Fibroblast of skin of scalp (primary cell): ENCODE measurements at regions not wholly inside any gene's neighbourhood (a gene's known extent, or its start where the extent isn't known, plus 50 kb on each side); places are given as distances from the start of the nearest gene placed in this dataset.
"Not testable (repeated sequence)": the region's sequence is repeated elsewhere in the genome, so short reads cannot be mapped to it uniquely, and the experiment has no call there.

ENCODE experiments used
- DNase-seq: peaks from one replicate; pipeline ENCODE4 v3.0.0-alpha.2; 2013

GRCh38 chr7:79709574-79710409 lies 256.3 kb upstream of the MAGI2 start:
- DNase-seq, result no peak

GRCh38 chr7:79702116-79702515 lies 248.6 kb upstream of the MAGI2 start:
- DNase-seq, result peak; percentile 71

- DNase-seq, result peak; percentile 51
Observed at GRCh38 chr7:79692015-79692414, 238.5 kb upstream of the MAGI2 start.

- no peak for DNase-seq
Observed at GRCh38 chr7:79691074-79691473, 237.6 kb upstream of the MAGI2 start.

GRCh38 chr7:79684384-79684783 lies 230.9 kb upstream of the MAGI2 start:
- DNase-seq, result no peak

- DNase-seq, result no peak
Observed at GRCh38 chr7:79683916-79684315, 230.4 kb upstream of the MAGI2 start.

GRCh38 chr7:79683185-79683890 lies 229.9 kb upstream of the MAGI2 start:
- no peak for DNase-seq

- DNase-seq, result no peak
Observed at GRCh38 chr7:79681454-79681853, 228.0 kb upstream of the MAGI2 start.

- DNase-seq, result no peak
Observed at GRCh38 chr7:79673969-79674368, 220.5 kb upstream of the MAGI2 start.

- no peak for DNase-seq
Observed at GRCh38 chr7:79673421-79673820, 220.0 kb upstream of the MAGI2 start.

- peak; percentile 11 for DNase-seq
Observed at GRCh38 chr7:79668292-79668691, 214.8 kb upstream of the MAGI2 start.

GRCh38 chr7:79666472-79666871 lies 213.0 kb upstream of the MAGI2 start:
- no peak for DNase-seq

- DNase-seq, result no peak
Observed at GRCh38 chr7:79664884-79665676, 211.6 kb upstream of the MAGI2 start.

GRCh38 chr7:79658304-79658703 lies 204.8 kb upstream of the MAGI2 start:
- DNase-seq, result no peak

- DNase-seq, result no peak
Observed at GRCh38 chr7:79653136-79653631, 199.7 kb upstream of the MAGI2 start.

- no peak for DNase-seq
Observed at GRCh38 chr7:79652619-79653018, 199.2 kb upstream of the MAGI2 start.

GRCh38 chr7:79647711-79648110 lies 194.2 kb upstream of the MAGI2 start:
- no peak for DNase-seq

GRCh38 chr7:79646278-79646677 lies 192.8 kb upstream of the MAGI2 start:
- DNase-seq, result no peak

GRCh38 chr7:79636849-79637248 lies 183.4 kb upstream of the MAGI2 start:
- no peak for DNase-seq

- DNase-seq, result not testable (repeated sequence)
Observed at GRCh38 chr7:79625921-79626320, 172.5 kb upstream of the MAGI2 start.

- no peak for DNase-seq
Observed at GRCh38 chr7:79624336-79624735, 170.9 kb upstream of the MAGI2 start.

GRCh38 chr7:79622781-79623180 lies 169.3 kb upstream of the MAGI2 start:
- no peak for DNase-seq

GRCh38 chr7:79620291-79620690 lies 166.8 kb upstream of the MAGI2 start:
- no peak for DNase-seq
